Suprapubic skin (tissue), 4 donors: ENCODE measurements at regions not wholly inside any gene's neighbourhood (a gene's known extent, or its start where the extent isn't known, plus 50 kb on each side); places are given as distances from the start of the nearest gene placed in this dataset.

Experiments used
- CTCF ChIP-seq, 2 donors: fragments of 200-600 bp in 1 of 2; fragments of 450-650 bp in 1 of 2; sonication (generic) in 1 of 2; IDR thresholded peaks; one replicate each; pipeline ENCODE4 v1.5.1; 2016 to 2019; ENCODE audit warnings: antibody characterized with exemption in 2 of 2, mild to moderate bottlenecking in 1 of 2, moderate library complexity in 1 of 2
- EP300 ChIP-seq: sonication (generic); formaldehyde crosslinking; IDR thresholded peaks from one replicate; pipeline ENCODE4 v1.6.1; 2017; ENCODE audit warnings: antibody characterized with exemption
- POLR2A ChIP-seq, 2 donors: fragments of 450-650 bp; IDR thresholded peaks; one replicate each; pipeline ENCODE4 v1.6.1; 2017; ENCODE audit warnings: antibody characterized with exemption in 2 of 2, mild to moderate bottlenecking in 2 of 2, moderate library complexity in 2 of 2
- POLR2AphosphoS5 ChIP-seq, 3 donors: sonication (generic); formaldehyde crosslinking; IDR thresholded peaks; one replicate each; pipeline ENCODE4 v1.6.1; 2017; ENCODE audit warnings: antibody characterized with exemption in 3 of 3

DNA sequence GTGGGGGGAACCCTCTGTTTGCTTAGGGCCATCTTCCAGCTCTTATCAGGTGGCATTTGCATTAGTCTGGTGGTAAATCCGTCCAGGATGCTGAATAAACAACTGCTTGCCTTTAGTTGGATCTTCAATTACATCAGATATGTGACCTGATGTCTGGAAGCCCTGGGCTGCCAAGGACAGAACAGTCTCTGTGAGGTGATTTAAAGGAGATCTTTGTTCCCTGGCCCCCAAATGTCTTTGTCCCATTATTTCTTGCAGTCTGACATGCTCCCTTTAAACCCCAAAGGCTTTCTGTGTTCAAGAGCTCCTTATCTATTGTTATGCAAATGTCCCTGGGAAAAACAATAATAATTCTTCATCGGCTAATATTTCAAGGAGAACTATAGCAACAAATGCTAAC, 84.6 kb upstream of the SPTLC3 start:
- TF ChIP-seq CTCF (IDR thresholded peaks at IDR 0.05), result no peak
- no peak for TF ChIP-seq POLR2A (IDR thresholded peaks at IDR 0.05)
- no peak for TF ChIP-seq POLR2AphosphoS5 (IDR thresholded peaks at IDR 0.05)
- no peak for TF ChIP-seq EP300
